HEK293 (cell line): ENCODE measurements at regions not wholly inside any gene's neighbourhood (a gene's known extent, or its start where the extent isn't known, plus 50 kb on each side); places are given as distances from the start of the nearest gene placed in this dataset.

Experiments used
- CTCF ChIA-PET: fragments of 350-600 bp; formaldehyde crosslinking; extraction: SDS; loops from one replicate; lab custom pipeline; 2021; ENCODE audit warnings: antibody characterized with exemption; lab: Yijun Ruan, JAX
- POLR2A ChIA-PET: fragments of 300-600 bp; formaldehyde crosslinking; extraction: SDS; loops from one replicate; lab custom pipeline; 2020; ENCODE audit warnings: antibody characterized with exemption, inconsistent platforms; lab: Yijun Ruan, JAX
- H3K27ac ChIP-seq: fragments of 200-500 bp; sonication (Bioruptor generic); 2 replicates; pipeline ENCODE4 v1.5.1; 2014; ENCODE audit warnings: low read depth, low read length, control low read depth, inconsistent platforms; ENCODE audit errors: extremely low read depth
- H3K36me3 ChIP-seq, 2 experiments: fragments of 200-500 bp in 1 of 2; sonication (Bioruptor generic) in 1 of 2; 1 replicate in 1 of 2; 2 replicates in 1 of 2; pipeline ENCODE4 v1.5.1; 2014 to 2017; ENCODE audit warnings: inconsistent platforms in 2 of 2, low read length in 2 of 2; ENCODE audit not compliant: control insufficient read depth in 2 of 2, insufficient read depth in 1 of 2
- H3K4me1 ChIP-seq: fragments of 200-500 bp; sonication (Bioruptor generic); 2 replicates; pipeline ENCODE4 v1.5.1; 2014; ENCODE audit warnings: mild to moderate bottlenecking, low read length, inconsistent platforms; ENCODE audit not compliant: control insufficient read depth, insufficient read depth
- H3K4me3 ChIP-seq: 2 replicates; pipeline ENCODE4 v1.5.1; 2011; ENCODE audit warnings: low read depth, mild to moderate bottlenecking, control low read depth, low read length, moderate library complexity
- H3K9me3 ChIP-seq: fragments of 200-500 bp; sonication (Bioruptor generic); 2 replicates; pipeline ENCODE4 v1.5.1; 2014; ENCODE audit warnings: low read depth, low read length, inconsistent platforms; ENCODE audit not compliant: control insufficient read depth, insufficient read depth
- EGR2 ChIP-seq: fragments of 450-650 bp; formaldehyde crosslinking; IDR thresholded peaks from 2 replicates; pipeline ENCODE4 v1.5.1; 2016; ENCODE audit warnings: low read depth, missing biosample characterization, missing genetic modification characterization
- ELK4 ChIP-seq: IDR thresholded peaks from 2 replicates; pipeline ENCODE4 v1.6.1; 2011; ENCODE audit warnings: mild to moderate bottlenecking, low read depth, low read length, borderline replicate concordance
- KLF1 ChIP-seq: fragments of 450-650 bp; formaldehyde crosslinking; IDR thresholded peaks from 2 replicates; pipeline ENCODE4 v1.5.1; 2016; ENCODE audit warnings: missing biosample characterization, missing genetic modification characterization
- KLF9 ChIP-seq: fragments of 450-650 bp; formaldehyde crosslinking; IDR thresholded peaks from 2 replicates; pipeline ENCODE4 v1.5.1; 2016; ENCODE audit warnings: missing biosample characterization, missing genetic modification characterization, low read depth
- OSR2 ChIP-seq: fragments of 450-650 bp; formaldehyde crosslinking; IDR thresholded peaks from 2 replicates; pipeline ENCODE4 v1.5.1; 2016; ENCODE audit warnings: missing biosample characterization, missing genetic modification characterization
- PBX3 ChIP-seq: sonication (generic); formaldehyde crosslinking; IDR thresholded peaks from 2 replicates; pipeline ENCODE4 v1.8.1; 2022; ENCODE audit warnings: mild to moderate bottlenecking, moderate library complexity, missing genetic modification reagents
- PRDM6 ChIP-seq: fragments of 450-650 bp; formaldehyde crosslinking; IDR thresholded peaks from 2 replicates; pipeline ENCODE4 v1.5.1; 2017; ENCODE audit warnings: missing biosample characterization, missing genetic modification characterization
- REST ChIP-seq: fragments of 450-650 bp; formaldehyde crosslinking; IDR thresholded peaks from 2 replicates; pipeline ENCODE4 v1.5.1; 2016; ENCODE audit warnings: missing biosample characterization, missing genetic modification characterization
- ZBTB44 ChIP-seq: fragments of 450-650 bp; IDR thresholded peaks from 2 replicates; pipeline ENCODE4 v1.5.1; 2018; ENCODE audit warnings: missing biosample characterization, mild to moderate bottlenecking, missing genetic modification characterization
- ZEB2 ChIP-seq: fragments of 450-650 bp; formaldehyde crosslinking; IDR thresholded peaks from 2 replicates; pipeline ENCODE4 v1.5.1; 2016; ENCODE audit warnings: missing biosample characterization, missing genetic modification characterization
- ZNF175 ChIP-seq: fragments of 450-650 bp; formaldehyde crosslinking; IDR thresholded peaks from 2 replicates; pipeline ENCODE4 v1.5.1; 2016; ENCODE audit warnings: missing biosample characterization, missing genetic modification characterization
- ZNF266 ChIP-seq: fragments of 450-650 bp; formaldehyde crosslinking; IDR thresholded peaks from 2 replicates; pipeline ENCODE4 v1.5.1; 2016; ENCODE audit warnings: missing biosample characterization, missing genetic modification characterization, low read depth
- ZNF341 ChIP-seq: fragments of 450-650 bp; formaldehyde crosslinking; IDR thresholded peaks from 2 replicates; pipeline ENCODE4; 2016; ENCODE audit warnings: low read depth, missing biosample characterization, missing genetic modification characterization
- ZNF426 ChIP-seq: fragments of 450-650 bp; formaldehyde crosslinking; IDR thresholded peaks from 2 replicates; pipeline ENCODE4 v1.5.1; 2017; ENCODE audit warnings: missing biosample characterization, missing genetic modification characterization, mild to moderate bottlenecking, inconsistent platforms, moderate library complexity
- ZNF549 ChIP-seq: fragments of 450-650 bp; IDR thresholded peaks from 2 replicates; pipeline ENCODE4 v1.5.1; 2018; ENCODE audit warnings: missing biosample characterization, missing genetic modification characterization, mild to moderate bottlenecking, inconsistent platforms, moderate library complexity
- ZNF585B ChIP-seq: fragments of 450-650 bp; formaldehyde crosslinking; IDR thresholded peaks from 2 replicates; pipeline ENCODE4 v1.5.1; 2016; ENCODE audit warnings: missing biosample characterization, missing genetic modification characterization
- ZNF621 ChIP-seq: fragments of 450-650 bp; formaldehyde crosslinking; IDR thresholded peaks from 2 replicates; pipeline ENCODE4 v1.5.1; 2017; ENCODE audit warnings: missing biosample characterization, missing genetic modification characterization
- ZNF645 ChIP-seq: fragments of 450-650 bp; formaldehyde crosslinking; IDR thresholded peaks from 2 replicates; pipeline ENCODE4; 2016; ENCODE audit warnings: missing biosample characterization, missing genetic modification characterization
- ZNF664 ChIP-seq: fragments of 450-650 bp; formaldehyde crosslinking; IDR thresholded peaks from 2 replicates; pipeline ENCODE4 v1.5.1; 2016; ENCODE audit warnings: missing biosample characterization, missing genetic modification characterization
- ZNF692 ChIP-seq: fragments of 450-650 bp; formaldehyde crosslinking; IDR thresholded peaks from 2 replicates; pipeline ENCODE4 v1.5.1; 2016; ENCODE audit warnings: missing biosample characterization, missing genetic modification characterization
- ZNF704 ChIP-seq: fragments of 450-650 bp; formaldehyde crosslinking; IDR thresholded peaks from 2 replicates; pipeline ENCODE4 v1.5.1; 2016; ENCODE audit warnings: missing biosample characterization, missing genetic modification characterization

- Histone ChIP-seq H3K9me3 (no peaks in the 10 kb centered on the region), H3K4me3 (no peak overlapping the region), H3K27ac (no peak overlapping the region), H3K36me3 (no peaks in the 10 kb centered on the region), H3K4me1 (no peaks in the 10 kb centered on the region)
- POLR2A ChIA-PET = no interaction called here
- no peak for TF ChIP-seq ZBTB44 (tag by site-specific recombination)
- TF ChIP-seq KLF1 (tag by site-specific recombination) = no peak
- TF ChIP-seq ZNF692 (tag by site-specific recombination) = no peak
- TF ChIP-seq REST (tag by site-specific recombination) = no peak
- no peak for TF ChIP-seq EGR2 (tag by site-specific recombination)
- TF ChIP-seq ZNF341 = no peak
- no peak for TF ChIP-seq ZNF645 (tag by site-specific recombination)
- no peak for TF ChIP-seq ZNF266 (tag by site-specific recombination)
- no peak for TF ChIP-seq ZNF704 (tag by site-specific recombination)
- no peak for TF ChIP-seq ZNF426 (tag by site-specific recombination)
- TF ChIP-seq OSR2 = no peak
- no peak for TF ChIP-seq ZNF664 (tag by site-specific recombination)
- TF ChIP-seq PBX3 (CRISPR knock-in tag) = no peak
- no peak for TF ChIP-seq ZEB2 (tag by site-specific recombination)
- no peak for TF ChIP-seq KLF9 (tag by site-specific recombination)
- CTCF ChIA-PET = no interaction called here
These were observed 1401.1 kb upstream of the RAG2 start for GRCh38 chr11:37999171-37999570.

GRCh38 chr11:37995886-37996285, 1397.8 kb upstream of the RAG2 start:
- ChIA-PET POLR2A (no interaction called here), CTCF (no interaction called here)
- H3K4me3 ChIP-seq = no peak overlapping the region
- no peaks in the 10 kb centered on the region for H3K36me3 ChIP-seq
- H3K4me1 ChIP-seq = no peaks in the 10 kb centered on the region
- H3K27ac ChIP-seq = no peak overlapping the region
- H3K9me3 ChIP-seq = no peaks in the 10 kb centered on the region
- no peak for TF ChIP-seq ZNF175 (tag by site-specific recombination)
- no peak for TF ChIP-seq ZNF549 (tag by site-specific recombination)
- TF ChIP-seq ZNF585B (tag by site-specific recombination) = no peak
- no peak for TF ChIP-seq PBX3 (CRISPR knock-in tag)
- TF ChIP-seq PRDM6 = no peak
- no peak for TF ChIP-seq ZNF621 (tag by site-specific recombination)
- no peak for TF ChIP-seq ELK4
